GM19025 (cell line): ENCODE measurements at regions not wholly inside any gene's neighbourhood (a gene's known extent, or its start where the extent isn't known, plus 50 kb on each side); places are given as distances from the start of the nearest gene placed in this dataset.

ENCODE experiments used
- ATAC-seq: cut with Tn5 transposase; IDR thresholded peaks from one replicate; pipeline ENCODE4 v1.9.1; 2021; ENCODE audit warnings: mild to moderate bottlenecking, low read depth, moderate library complexity; ENCODE audit not compliant: unreplicated experiment

GRCh38 chr5:133698259-133698554 is 85.9 kb upstream of the FSTL4 start:
- ATAC-seq: no peak

- ATAC-seq: no peak
Observed at GRCh38 chr5:133697536-133698258, 85.4 kb upstream of the FSTL4 start.

- ATAC-seq: no peak
Observed at GRCh38 chr5:133696782-133697507, 84.6 kb upstream of the FSTL4 start.

GRCh38 chr5:133696006-133696584 is 83.8 kb upstream of the FSTL4 start:
- ATAC-seq: no peak

- ATAC-seq: no peak
Observed at GRCh38 chr5:133694181-133694831, 82.0 kb upstream of the FSTL4 start.

- ATAC-seq: no peak
Observed at GRCh38 chr5:133691448-133691847, 79.1 kb upstream of the FSTL4 start.

- ATAC-seq: no peak
Observed at GRCh38 chr5:133690746-133691145, 78.4 kb upstream of the FSTL4 start.

- ATAC-seq: no peak
Observed at GRCh38 chr5:133688391-133688790, 76.0 kb upstream of the FSTL4 start.

GRCh38 chr5:133687212-133688061 is 75.1 kb upstream of the FSTL4 start:
- ATAC-seq: no peak

- no peak for ATAC-seq
Observed at GRCh38 chr5:133686566-133686965, 74.2 kb upstream of the FSTL4 start.

- ATAC-seq: no peak
Observed at GRCh38 chr5:133685402-133686018, 73.2 kb upstream of the FSTL4 start.

GRCh38 chr5:133683646-133684596 is 71.6 kb upstream of the FSTL4 start:
- no peak for ATAC-seq

GRCh38 chr5:133682451-133682850 is 70.1 kb upstream of the FSTL4 start:
- no peak for ATAC-seq

- ATAC-seq: no peak
Observed at GRCh38 chr5:133681896-133682295, 69.6 kb upstream of the FSTL4 start.

- ATAC-seq: no peak
Observed at GRCh38 chr5:133680830-133681565, 68.7 kb upstream of the FSTL4 start.

GRCh38 chr5:133679534-133679933 is 67.2 kb upstream of the FSTL4 start:
- ATAC-seq: no peak

GRCh38 chr5:133675376-133676154 is 63.2 kb upstream of the FSTL4 start:
- ATAC-seq: no peak

- ATAC-seq: no peak
Observed at GRCh38 chr5:133670336-133670735, 58.0 kb upstream of the FSTL4 start.
